Osteocyte (in vitro differentiated cells): ENCODE measurements at regions not wholly inside any gene's neighbourhood (a gene's known extent, or its start where the extent isn't known, plus 50 kb on each side); places are given as distances from the start of the nearest gene placed in this dataset.
"Not testable (repeated sequence)": the region's sequence is repeated elsewhere in the genome, so short reads cannot be mapped to it uniquely, and the experiment has no call there.

Experiments
- DNase-seq: peaks from one replicate; pipeline ENCODE4 v3.0.0; 2021; ENCODE audit warnings: mixed read lengths; ENCODE audit not compliant: unreplicated experiment; ENCODE audit errors: extremely low spot score
- H3K27ac Mint-ChIP-seq: one replicate; pipeline ENCODE4 v1.8.0; 2021; ENCODE audit warnings: mild to moderate bottlenecking, mixed read lengths; ENCODE audit not compliant: unreplicated experiment
- H3K27me3 Mint-ChIP-seq: one replicate; pipeline ENCODE4 v1.8.0; 2021; ENCODE audit warnings: mixed read lengths; ENCODE audit not compliant: unreplicated experiment
- H3K36me3 Mint-ChIP-seq: one replicate; pipeline ENCODE4 v1.8.0; 2021; ENCODE audit warnings: mixed read lengths; ENCODE audit not compliant: unreplicated experiment
- H3K4me1 Mint-ChIP-seq: one replicate; pipeline ENCODE4 v1.8.0; 2021; ENCODE audit warnings: mixed read lengths; ENCODE audit not compliant: unreplicated experiment
- H3K4me3 Mint-ChIP-seq: one replicate; pipeline ENCODE4 v1.8.0; 2021; ENCODE audit warnings: mild to moderate bottlenecking, moderate library complexity, mixed read lengths; ENCODE audit not compliant: unreplicated experiment
- H3K9me3 Mint-ChIP-seq: one replicate; pipeline ENCODE4 v1.8.0; 2021; ENCODE audit warnings: mixed read lengths; ENCODE audit not compliant: unreplicated experiment
- TF ChIP-seq, protein P1 (sequence below): fragments of 200-600 bp; sonication (generic); IDR thresholded peaks from 2 replicates; pipeline ENCODE4 v1.5.0; 2021; ENCODE audit warnings: antibody characterized with exemption, mild to moderate bottlenecking, moderate library complexity

DNA sequence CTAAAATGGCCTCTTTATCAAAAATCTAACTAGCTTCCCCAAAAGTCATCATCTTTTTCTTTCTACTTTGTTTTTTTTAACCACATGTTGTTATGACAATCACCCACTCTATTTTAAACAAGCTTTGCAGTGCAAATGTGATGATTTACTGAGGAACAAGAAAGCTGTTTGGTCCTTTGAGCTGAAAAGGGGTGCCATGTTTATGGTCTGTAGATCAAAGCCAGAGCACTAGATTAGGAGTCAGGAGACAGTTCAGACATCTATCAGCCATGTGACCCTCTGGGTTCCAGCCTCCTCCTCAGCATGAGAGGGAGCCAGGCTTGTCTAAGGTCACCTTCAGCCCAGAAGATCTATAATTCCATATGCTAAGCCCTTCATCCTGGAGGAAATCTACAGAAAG, 65.9 kb downstream of the RPL22L1 start:
- peaks cover 58% of the 10 kb centered on the region for H3K4me1 Mint-ChIP-seq
- H3K4me3 Mint-ChIP-seq = no peak overlapping the region
- H3K36me3 Mint-ChIP-seq = no peaks in the 10 kb centered on the region
- peaks cover 6% of the 10 kb centered on the region for H3K9me3 Mint-ChIP-seq
- no peak overlapping the region for H3K27ac Mint-ChIP-seq
- TF ChIP-seq, protein P1, sequence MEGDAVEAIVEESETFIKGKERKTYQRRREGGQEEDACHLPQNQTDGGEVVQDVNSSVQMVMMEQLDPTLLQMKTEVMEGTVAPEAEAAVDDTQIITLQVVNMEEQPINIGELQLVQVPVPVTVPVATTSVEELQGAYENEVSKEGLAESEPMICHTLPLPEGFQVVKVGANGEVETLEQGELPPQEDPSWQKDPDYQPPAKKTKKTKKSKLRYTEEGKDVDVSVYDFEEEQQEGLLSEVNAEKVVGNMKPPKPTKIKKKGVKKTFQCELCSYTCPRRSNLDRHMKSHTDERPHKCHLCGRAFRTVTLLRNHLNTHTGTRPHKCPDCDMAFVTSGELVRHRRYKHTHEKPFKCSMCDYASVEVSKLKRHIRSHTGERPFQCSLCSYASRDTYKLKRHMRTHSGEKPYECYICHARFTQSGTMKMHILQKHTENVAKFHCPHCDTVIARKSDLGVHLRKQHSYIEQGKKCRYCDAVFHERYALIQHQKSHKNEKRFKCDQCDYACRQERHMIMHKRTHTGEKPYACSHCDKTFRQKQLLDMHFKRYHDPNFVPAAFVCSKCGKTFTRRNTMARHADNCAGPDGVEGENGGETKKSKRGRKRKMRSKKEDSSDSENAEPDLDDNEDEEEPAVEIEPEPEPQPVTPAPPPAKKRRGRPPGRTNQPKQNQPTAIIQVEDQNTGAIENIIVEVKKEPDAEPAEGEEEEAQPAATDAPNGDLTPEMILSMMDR = no peak
- H3K27me3 Mint-ChIP-seq = no peaks in the 10 kb centered on the region
- no peak for DNase-seq

DNA sequence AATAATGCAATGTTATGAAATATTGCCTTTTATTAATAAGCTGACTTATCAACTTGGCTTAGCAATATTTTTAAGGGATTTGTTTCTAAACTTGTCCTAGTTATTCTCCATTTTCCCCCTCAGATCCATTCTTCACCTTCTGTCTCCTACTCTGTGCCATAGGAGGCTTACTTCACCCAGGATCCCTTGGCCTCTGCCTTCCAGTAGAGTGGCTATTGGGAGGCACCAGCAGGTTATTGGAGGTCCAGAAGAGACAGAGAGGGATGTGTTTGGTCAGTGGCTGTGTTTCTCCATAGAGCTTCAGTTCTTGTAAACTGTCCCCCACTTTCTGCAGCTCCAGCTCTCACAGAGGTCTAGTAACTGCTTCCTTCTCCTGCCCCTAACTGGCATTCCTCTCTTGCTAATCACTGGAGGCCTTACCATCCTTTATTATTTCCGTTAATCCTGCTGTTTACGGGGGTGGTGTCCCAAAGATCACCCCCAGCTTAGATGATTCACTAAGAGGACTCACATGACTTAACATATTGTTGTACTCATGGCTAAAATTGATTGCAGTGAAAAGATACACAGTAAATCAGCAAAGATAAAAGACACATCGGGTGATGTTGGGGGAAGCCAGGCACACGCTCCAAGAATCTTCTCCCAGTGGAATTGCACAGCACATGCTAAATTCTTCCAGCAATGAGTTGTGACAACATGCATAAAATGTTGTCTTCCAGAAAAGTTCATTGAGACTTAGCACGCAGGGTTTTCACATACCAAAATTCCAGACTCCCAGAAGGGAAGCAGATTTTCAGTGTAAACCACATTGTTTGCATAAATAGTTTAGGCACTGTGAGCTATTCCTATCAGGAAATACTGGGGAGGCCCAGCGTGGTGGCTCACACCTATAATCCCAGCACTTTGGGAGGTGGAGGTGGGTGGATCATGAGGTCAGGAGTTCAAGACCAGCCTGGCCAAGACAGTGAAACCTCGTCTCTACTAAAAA, 67.5 kb downstream of the RPL22L1 start:
- TF ChIP-seq, protein P1 = no peak
- H3K27me3 Mint-ChIP-seq = no peaks in the 10 kb centered on the region
- DNase-seq = no peak
- peaks cover 48% of the 10 kb centered on the region for H3K4me1 Mint-ChIP-seq
- H3K36me3 Mint-ChIP-seq = no peaks in the 10 kb centered on the region
- H3K27ac Mint-ChIP-seq = peak overlapping the region; percentile 91
- H3K9me3 Mint-ChIP-seq = peaks cover 11% of the 10 kb centered on the region
- H3K4me3 Mint-ChIP-seq = peak overlapping the region; percentile 2

DNA sequence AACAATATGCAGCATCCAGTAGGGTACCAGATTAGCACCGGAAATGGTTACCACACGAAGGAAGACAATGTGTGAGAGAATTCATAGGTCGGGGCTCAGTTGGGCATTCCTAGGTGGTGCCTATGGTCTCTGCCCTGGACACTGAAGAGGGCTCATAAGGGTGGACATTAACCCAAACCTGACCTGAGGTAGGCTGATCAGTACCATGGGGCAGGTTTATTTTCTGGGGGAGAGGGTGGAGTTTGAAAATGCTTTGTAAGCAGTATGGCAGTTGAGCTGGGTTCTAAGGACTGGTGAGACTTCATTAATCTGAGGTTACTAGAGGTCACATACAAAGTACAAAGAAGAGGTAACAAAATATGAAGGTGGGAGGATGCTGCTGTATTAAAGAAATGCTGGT, 68.4 kb downstream of the RPL22L1 start:
- Mint-ChIP-seq H3K4me1 (peaks cover 40% of the 10 kb centered on the region), H3K36me3 (no peaks in the 10 kb centered on the region), H3K27ac (peak overlapping the region; percentile 91), H3K9me3 (peaks cover 18% of the 10 kb centered on the region), H3K4me3 (no peak overlapping the region), H3K27me3 (no peaks in the 10 kb centered on the region)
- no peak for DNase-seq
- TF ChIP-seq, protein P1 = no peak

DNA sequence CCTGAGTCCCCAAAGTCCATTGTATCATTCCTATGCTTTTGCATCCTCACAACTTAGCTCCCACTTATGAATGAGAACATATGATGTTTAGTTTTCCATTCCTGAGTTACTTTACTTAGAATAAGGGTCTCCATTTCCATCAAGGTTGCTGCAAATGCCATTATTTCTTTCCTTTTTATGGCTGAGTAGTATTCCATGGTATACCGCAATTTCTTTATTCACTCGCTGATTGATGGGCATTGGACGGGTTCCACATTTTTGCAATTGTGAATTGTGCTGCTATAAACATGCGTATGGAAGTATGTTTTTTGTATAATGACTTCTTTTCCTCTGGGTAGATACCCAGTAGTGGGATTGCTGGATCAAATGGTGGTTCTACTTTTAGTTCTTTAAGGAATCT, 69.7 kb downstream of the RPL22L1 start:
- Mint-ChIP-seq H3K9me3 (peaks cover 19% of the 10 kb centered on the region), H3K4me1 (peaks cover 36% of the 10 kb centered on the region)
- not testable (repeated sequence) for H3K4me3 Mint-ChIP-seq, H3K36me3 Mint-ChIP-seq, H3K27me3 Mint-ChIP-seq, H3K27ac Mint-ChIP-seq, DNase-seq

DNA sequence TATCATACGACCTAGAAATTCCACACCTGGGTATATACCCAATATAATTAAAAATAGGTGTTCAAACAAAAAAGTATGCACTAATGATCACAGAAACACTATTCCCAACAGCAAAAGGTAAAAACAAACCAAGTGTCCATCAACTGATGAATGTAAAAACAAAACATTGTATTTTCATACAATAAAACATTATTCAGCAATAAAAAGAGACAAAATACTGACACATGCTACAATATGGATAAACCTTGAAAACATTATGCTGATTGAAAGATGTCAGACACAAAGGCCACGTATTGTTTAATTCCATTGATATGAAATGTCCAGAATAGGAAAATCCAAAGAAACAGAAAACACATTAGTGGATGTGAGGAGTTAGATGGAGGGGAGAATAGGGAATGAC, 71.0 kb downstream of the RPL22L1 start:
- TF ChIP-seq, protein P1 = no peak
- Mint-ChIP-seq H3K9me3 (peaks cover 22% of the 10 kb centered on the region), H3K4me1 (peaks cover 26% of the 10 kb centered on the region), H3K36me3 (no peaks in the 10 kb centered on the region), H3K27me3 (no peaks in the 10 kb centered on the region), H3K4me3 (no peak overlapping the region), H3K27ac (no peak overlapping the region)
- no peak for DNase-seq
